Mucosa of rectum (tissue), 2 donors: ENCODE measurements at regions not wholly inside any gene's neighbourhood (a gene's known extent, or its start where the extent isn't known, plus 50 kb on each side); places are given as distances from the start of the nearest gene placed in this dataset.

Experiments used
- H3K27ac ChIP-seq, 2 donors: one replicate each; pipeline ENCODE4 v1.7.0; 2013; ENCODE audit warnings: inconsistent platforms in 2 of 2, low read depth in 2 of 2, low read length in 2 of 2
- H3K27me3 ChIP-seq, 2 donors: one replicate each; pipeline ENCODE4 v1.7.0; 2013; ENCODE audit warnings: low read length in 2 of 2; ENCODE audit not compliant: control insufficient read depth in 2 of 2, insufficient read depth in 2 of 2
- H3K36me3 ChIP-seq, 2 donors: one replicate each; pipeline ENCODE4 v1.7.0; 2013; ENCODE audit warnings: low read length in 2 of 2; ENCODE audit not compliant: control insufficient read depth in 2 of 2, insufficient read depth in 2 of 2
- H3K4me1 ChIP-seq, 2 donors: one replicate each; pipeline ENCODE4 v1.7.0; 2013; ENCODE audit warnings: low read length in 2 of 2, mild to moderate bottlenecking in 1 of 2; ENCODE audit not compliant: control insufficient read depth in 2 of 2, insufficient read depth in 2 of 2
- H3K4me3 ChIP-seq, 2 donors: one replicate each; pipeline ENCODE4 v1.7.0; 2013; ENCODE audit warnings: low read length in 2 of 2
- H3K9ac ChIP-seq, 2 donors: one replicate each; pipeline ENCODE4 v1.7.0; 2013; ENCODE audit warnings: low read length in 2 of 2, low read depth in 1 of 2, mild to moderate bottlenecking in 1 of 2
- H3K9me3 ChIP-seq, 2 donors: one replicate each; pipeline ENCODE4 v1.7.0; 2013; ENCODE audit warnings: low read length in 2 of 2; ENCODE audit not compliant: control insufficient read depth in 2 of 2
- donor health status: healthy.
- donor health status: Normal muscosa, but diverticular disease.

GRCh38 chr9:126235336-126236243 is 91.0 kb upstream of the MVB12B start:
- Histone ChIP-seq H3K4me1 (no peaks in the 10 kb centered on the region), H3K27me3 (no peaks in the 10 kb centered on the region), H3K4me3 (no peak overlapping the region), H3K36me3 (no peaks in the 10 kb centered on the region), H3K27ac (no peak overlapping the region), H3K9me3 (no peaks in the 10 kb centered on the region), H3K9ac (no peak overlapping the region)

- no peak overlapping the region for H3K27ac ChIP-seq
- H3K27me3 ChIP-seq = no peaks in the 10 kb centered on the region
- no peaks in the 10 kb centered on the region for H3K9me3 ChIP-seq
- no peak overlapping the region for H3K4me3 ChIP-seq
- no peaks in the 10 kb centered on the region for H3K4me1 ChIP-seq
- no peak overlapping the region for H3K9ac ChIP-seq
- H3K36me3 ChIP-seq = no peaks in the 10 kb centered on the region
Measured at GRCh38 chr9:126236273-126236672, 90.4 kb upstream of the MVB12B start.

GRCh38 chr9:126238415-126238814 is 88.2 kb upstream of the MVB12B start:
- H3K9ac ChIP-seq = no peak overlapping the region
- H3K27me3 ChIP-seq = no peaks in the 10 kb centered on the region

GRCh38 chr9:126239515-126239914 is 87.1 kb upstream of the MVB12B start:
- Histone ChIP-seq H3K36me3 (no peaks in the 10 kb centered on the region), H3K27me3 (no peaks in the 10 kb centered on the region), H3K4me1 (no peaks in the 10 kb centered on the region), H3K27ac (no peak overlapping the region), H3K9me3 (no peaks in the 10 kb centered on the region), H3K9ac (no peak overlapping the region), H3K4me3 (no peak overlapping the region)

More at GRCh38 chr9:126238415-126238814, 88.2 kb upstream of the MVB12B start:
- no peaks in the 10 kb centered on the region for H3K36me3 ChIP-seq
- no peaks in the 10 kb centered on the region for H3K4me1 ChIP-seq
- no peak overlapping the region for H3K4me3 ChIP-seq
- H3K9me3 ChIP-seq = no peaks in the 10 kb centered on the region
- H3K27ac ChIP-seq = no peak overlapping the region

GRCh38 chr9:126240835-126241234 is 85.8 kb upstream of the MVB12B start:
- no peak overlapping the region for H3K9ac ChIP-seq
- no peaks in the 10 kb centered on the region for H3K4me1 ChIP-seq
- no peaks in the 10 kb centered on the region for H3K36me3 ChIP-seq
- no peaks in the 10 kb centered on the region for H3K9me3 ChIP-seq
- H3K27ac ChIP-seq = no peak overlapping the region
- H3K4me3 ChIP-seq = no peak overlapping the region
- no peaks in the 10 kb centered on the region for H3K27me3 ChIP-seq

- Histone ChIP-seq H3K27ac (no peak overlapping the region), H3K4me1 (no peaks in the 10 kb centered on the region), H3K27me3 (no peaks in the 10 kb centered on the region), H3K9ac (no peak overlapping the region), H3K9me3 (no peaks in the 10 kb centered on the region), H3K36me3 (no peaks in the 10 kb centered on the region), H3K4me3 (no peak overlapping the region)
Measured at GRCh38 chr9:126248680-126249079, 77.9 kb upstream of the MVB12B start.

GRCh38 chr9:126261584-126262356 is 64.9 kb upstream of the MVB12B start:
- Histone ChIP-seq H3K27ac (no peak overlapping the region), H3K4me1 (no peaks in the 10 kb centered on the region), H3K36me3 (no peaks in the 10 kb centered on the region), H3K27me3 (peaks cover 6 to 9% of the 10 kb centered on the region in 2 donors), H3K4me3 (no peak overlapping the region), H3K9ac (no peak overlapping the region), H3K9me3 (no peaks in the 10 kb centered on the region)

- no peak overlapping the region for H3K9ac ChIP-seq
- H3K36me3 ChIP-seq = no peaks in the 10 kb centered on the region
- peaks cover 6 to 9% of the 10 kb centered on the region in 2 donors for H3K27me3 ChIP-seq
- no peak overlapping the region for H3K4me3 ChIP-seq
- H3K9me3 ChIP-seq = no peaks in the 10 kb centered on the region
- no peaks in the 10 kb centered on the region for H3K4me1 ChIP-seq
- H3K27ac ChIP-seq = no peak overlapping the region
Measured at GRCh38 chr9:126262738-126263137, 63.9 kb upstream of the MVB12B start.

- no peaks in the 10 kb centered on the region for H3K4me1 ChIP-seq
- H3K27me3 ChIP-seq = peaks cover 6 to 7% of the 10 kb centered on the region in 2 donors
- no peak overlapping the region for H3K4me3 ChIP-seq
- H3K36me3 ChIP-seq = no peaks in the 10 kb centered on the region
- H3K9ac ChIP-seq = no peak overlapping the region
- H3K9me3 ChIP-seq = no peaks in the 10 kb centered on the region
- no peak overlapping the region for H3K27ac ChIP-seq
Measured at GRCh38 chr9:126270556-126270955, 56.1 kb upstream of the MVB12B start.

GRCh38 chr9:126275386-126276001 is 51.1 kb upstream of the MVB12B start:
- H3K4me1 ChIP-seq = no peaks in the 10 kb centered on the region
- no peak overlapping the region for H3K9ac ChIP-seq
- H3K4me3 ChIP-seq = no peak overlapping the region
- no peaks in the 10 kb centered on the region for H3K36me3 ChIP-seq
- H3K9me3 ChIP-seq = peaks cover 0 to 2% of the 10 kb centered on the region in 2 donors
- peaks cover 1 to 3% of the 10 kb centered on the region in 2 donors for H3K27me3 ChIP-seq
- H3K27ac ChIP-seq = no peak overlapping the region
